ENCODE measurements at regions not wholly inside any gene's neighbourhood (a gene's known extent, or its start where the extent isn't known, plus 50 kb on each side); places are given as distances from the start of the nearest gene placed in this dataset.

DNA sequence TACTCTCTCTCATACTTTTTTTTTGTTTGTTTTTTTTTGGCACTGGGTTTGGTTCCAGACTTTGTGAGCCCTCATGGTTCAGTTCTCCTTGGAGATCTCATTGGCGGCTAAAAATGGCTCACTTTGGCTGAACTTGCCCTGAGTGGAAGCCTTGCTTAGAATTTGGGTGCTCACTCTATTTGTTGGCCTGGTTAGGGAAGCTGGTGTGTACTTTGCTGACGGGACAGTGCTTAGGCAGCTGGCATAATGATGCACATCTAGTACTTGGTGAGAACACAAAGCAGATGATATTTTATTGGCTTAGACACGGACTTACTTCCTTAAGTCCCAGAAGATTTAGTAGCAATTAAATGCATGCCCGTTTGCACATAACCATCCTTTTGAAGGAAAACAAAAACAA lies 66.5 kb upstream of the GRAMD1B start:
- ChIA-PET CTCF (ENCODE audit: low intra/inter-chr PET ratio, low total read pairs) (no interaction called here), POLR2A (no interaction called here)
- DNase-seq (ENCODE audit: low spot score) = no peak
- TF ChIP-seq ZFP36 (IDR thresholded peaks at IDR 0.05; ENCODE audit: borderline replicate concordance, low read depth, low read length, partially characterized antibody) (no peak), ZFP36L1 (CRISPR knock-in tag; IDR thresholded peaks at IDR 0.05) (no peak), NR2F6 (IDR thresholded peaks at IDR 0.05) (no peak), NR2F6 (CRISPR knock-in tag; IDR thresholded peaks at IDR 0.05) (no peak)
- TF ChIP-seq, protein P1, sequence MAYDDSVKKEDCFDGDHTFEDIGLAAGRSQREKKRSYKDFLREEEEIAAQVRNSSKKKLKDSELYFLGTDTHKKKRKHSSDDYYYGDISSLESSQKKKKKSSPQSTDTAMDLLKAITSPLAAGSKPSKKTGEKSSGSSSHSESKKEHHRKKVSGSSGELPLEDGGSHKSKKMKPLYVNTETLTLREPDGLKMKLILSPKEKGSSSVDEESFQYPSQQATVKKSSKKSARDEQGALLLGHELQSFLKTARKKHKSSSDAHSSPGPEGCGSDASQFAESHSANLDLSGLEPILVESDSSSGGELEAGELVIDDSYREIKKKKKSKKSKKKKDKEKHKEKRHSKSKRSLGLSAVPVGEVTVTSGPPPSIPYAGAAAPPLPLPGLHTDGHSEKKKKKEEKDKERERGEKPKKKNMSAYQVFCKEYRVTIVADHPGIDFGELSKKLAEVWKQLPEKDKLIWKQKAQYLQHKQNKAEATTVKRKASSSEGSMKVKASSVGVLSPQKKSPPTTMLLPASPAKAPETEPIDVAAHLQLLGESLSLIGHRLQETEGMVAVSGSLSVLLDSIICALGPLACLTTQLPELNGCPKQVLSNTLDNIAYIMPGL (CRISPR knock-in tag; IDR thresholded peaks at IDR 0.05; ENCODE audit: borderline replicate concordance in 1 of 2, low read depth in 1 of 2) = no peak
- no peak overlapping the region for H3K27ac ChIP-seq (ENCODE audit: extremely low read length, insufficient read depth, low read length)
- no peaks in the 10 kb centered on the region for H3K36me3 ChIP-seq (replicated peaks in 1 of 2; ENCODE audit: control insufficient read depth in 1 of 2, insufficient read depth in 2 of 2, low read length in 2 of 2)
- H3K4me3 ChIP-seq (replicated peaks in 1 of 3; ENCODE audit: insufficient read depth in 1 of 3, low read depth in 2 of 3, low read length in 3 of 3) = no peak overlapping the region
- no peak overlapping the region for H2AFZ ChIP-seq (ENCODE audit: low read length)
- no peaks in the 10 kb centered on the region for H3K9me3 ChIP-seq (ENCODE audit: low read length)
- ATAC-seq = no peak
- H3K4me1 ChIP-seq (ENCODE audit: insufficient read depth, low read length) = no peaks in the 10 kb centered on the region
- no TSS peak for BruUV-seq (replicated peaks)
- H3K27me3 ChIP-seq (ENCODE audit: control insufficient read depth in 1 of 2, insufficient read depth in 2 of 2, low read length in 2 of 2) = peaks cover 1 to 26% of the 10 kb centered on the region in 2 experiments; a peak in 4 of 5 replicates
- H3K79me2 ChIP-seq (ENCODE audit: insufficient read depth, low read length) = no peaks in the 10 kb centered on the region
- no peak overlapping the region for H3K4me2 ChIP-seq (ENCODE audit: low read depth, low read length)
- FAIRE-seq = no peak
- intact Hi-C loops (cut with micrococcal nuclease; ENCODE audit: unreplicated experiment) = no loop called here
- 1% methylated on average over 4 of the region's 4 CpGs for WGBS (ENCODE audit: low lambda C conversion rate)
- H4K20me1 ChIP-seq (ENCODE audit: insufficient read depth, low read length) = no peaks in the 10 kb centered on the region
- in situ Hi-C loops (cut with HindIII; ENCODE audit: extremely low pct_ligation_motif_present, low pct_unique_long_range_greater_than_20kb) = no loop called here
- H3K9ac ChIP-seq (ENCODE audit: insufficient read depth, low read depth, low read length) = no peak overlapping the region

DNA sequence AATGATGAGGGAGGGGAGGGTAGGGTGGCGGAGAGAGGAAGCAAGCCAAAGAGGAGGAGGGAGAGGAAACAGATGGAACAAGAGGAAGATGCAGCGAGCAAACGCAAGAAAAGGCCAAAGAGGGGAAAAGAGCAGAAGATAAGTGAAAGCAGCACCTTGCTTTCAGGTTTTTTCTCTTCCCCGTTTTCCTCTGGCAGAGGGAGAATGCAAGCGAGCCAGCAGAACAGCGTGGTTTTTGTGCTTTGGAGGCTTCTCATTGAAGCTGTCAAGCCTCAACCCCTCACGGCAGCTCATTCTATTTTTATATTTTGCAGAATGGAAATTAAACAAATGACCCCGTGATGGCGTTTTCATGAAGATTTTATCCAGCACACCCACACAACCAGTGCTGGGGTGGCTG lies 67.1 kb upstream of the GRAMD1B start:
- H2AFZ ChIP-seq (ENCODE audit: low read length) = no peak overlapping the region
- ATAC-seq (no peak), DNase-seq (ENCODE audit: low spot score) (no peak), FAIRE-seq (no peak)
- no peak overlapping the region for H3K9ac ChIP-seq (ENCODE audit: insufficient read depth, low read depth, low read length)
- H3K27me3 ChIP-seq (ENCODE audit: control insufficient read depth in 1 of 2, insufficient read depth in 2 of 2, low read length in 2 of 2) = peaks cover 1 to 31% of the 10 kb centered on the region in 2 experiments; a peak in 4 of 5 replicates
- no peaks in the 10 kb centered on the region for H4K20me1 ChIP-seq (ENCODE audit: insufficient read depth, low read length)
- no peaks in the 10 kb centered on the region for H3K9me3 ChIP-seq (ENCODE audit: low read length)
- H3K36me3 ChIP-seq (replicated peaks in 1 of 2; ENCODE audit: control insufficient read depth in 1 of 2, insufficient read depth in 2 of 2, low read length in 2 of 2) = no peaks in the 10 kb centered on the region
- POLR2A ChIA-PET = no interaction called here
- no peak for TF ChIP-seq RAD51 (IDR thresholded peaks at IDR 0.05; ENCODE audit: borderline replicate concordance)
- in situ Hi-C loops (cut with HindIII; ENCODE audit: extremely low pct_ligation_motif_present, low pct_unique_long_range_greater_than_20kb) (no loop called here), intact Hi-C loops (cut with micrococcal nuclease; ENCODE audit: unreplicated experiment) (no loop called here)
- H3K79me2 ChIP-seq (ENCODE audit: insufficient read depth, low read length) = no peaks in the 10 kb centered on the region
- H3K27ac ChIP-seq (ENCODE audit: extremely low read length, insufficient read depth, low read length) = no peak overlapping the region
- CTCF ChIA-PET (ENCODE audit: low intra/inter-chr PET ratio, low total read pairs) = no interaction called here
- WGBS (ENCODE audit: low lambda C conversion rate) = 2% methylated on average over 9 of the region's 9 CpGs
- no peak overlapping the region for H3K4me2 ChIP-seq (ENCODE audit: low read depth, low read length)
- no TSS peak for BruUV-seq (replicated peaks)
- no peaks in the 10 kb centered on the region for H3K4me1 ChIP-seq (ENCODE audit: insufficient read depth, low read length)
- no peak overlapping the region for H3K4me3 ChIP-seq (replicated peaks in 1 of 3; ENCODE audit: insufficient read depth in 1 of 3, low read depth in 2 of 3, low read length in 3 of 3)

Measured in HepG2 (cell line).